IPS DF 6.9 (cell line): ENCODE measurements at regions not wholly inside any gene's neighbourhood (a gene's known extent, or its start where the extent isn't known, plus 50 kb on each side); places are given as distances from the start of the nearest gene placed in this dataset.

Source experiments
- DNase-seq: peaks from one replicate; pipeline ENCODE4 v3.0.0-alpha.2; 2013; ENCODE audit warnings: low read depth, low spot score
- H3K27ac ChIP-seq: one replicate; pipeline ENCODE4 v1.5.1; 2013; ENCODE audit warnings: low read length, control low read depth
- H3K27me3 ChIP-seq: 2 replicates; pipeline ENCODE4 v1.6.1; 2013; ENCODE audit warnings: mild to moderate bottlenecking, low read length; ENCODE audit not compliant: control insufficient read depth, insufficient read depth
- H3K36me3 ChIP-seq: 2 replicates; pipeline ENCODE4 v1.6.1; 2013; ENCODE audit warnings: low read length; ENCODE audit not compliant: control insufficient read depth, insufficient read depth
- H3K4me1 ChIP-seq: 2 replicates; pipeline ENCODE4 v1.6.1; 2013; ENCODE audit warnings: low read length; ENCODE audit not compliant: control insufficient read depth, insufficient read depth
- H3K4me3 ChIP-seq: 2 replicates; pipeline ENCODE4 v1.5.1; 2013; ENCODE audit warnings: mild to moderate bottlenecking, low read length
- H3K9me3 ChIP-seq: 2 replicates; pipeline ENCODE4 v1.6.1; 2013; ENCODE audit warnings: low read length, inconsistent platforms; ENCODE audit not compliant: control insufficient read depth, insufficient read depth
- WGBS: extraction: QIAGEN DNeasy Blood & Tissue Kit; methylation state at CpG from one replicate; pipeline ENCODE4 v1.1.7; 2013; ENCODE audit warnings: mixed read lengths, missing lambda C conversion rate; ENCODE audit not compliant: insufficient read length, insufficient coverage; 5-methylcytosine and 5-hydroxymethylcytosine counted together

GRCh38 chr12:78793491-78793890, 71.1 kb upstream of the SYT1 start:
- no CpG with 5 or more reads among the region's 2 CpGs for WGBS
- H3K4me3 ChIP-seq, result no peak overlapping the region
- no peaks in the 10 kb centered on the region for H3K36me3 ChIP-seq
- no peak overlapping the region for H3K27ac ChIP-seq
- DNase-seq, result no peak
- no peaks in the 10 kb centered on the region for H3K4me1 ChIP-seq
- no peaks in the 10 kb centered on the region for H3K9me3 ChIP-seq
- no peaks in the 10 kb centered on the region for H3K27me3 ChIP-seq

DNA sequence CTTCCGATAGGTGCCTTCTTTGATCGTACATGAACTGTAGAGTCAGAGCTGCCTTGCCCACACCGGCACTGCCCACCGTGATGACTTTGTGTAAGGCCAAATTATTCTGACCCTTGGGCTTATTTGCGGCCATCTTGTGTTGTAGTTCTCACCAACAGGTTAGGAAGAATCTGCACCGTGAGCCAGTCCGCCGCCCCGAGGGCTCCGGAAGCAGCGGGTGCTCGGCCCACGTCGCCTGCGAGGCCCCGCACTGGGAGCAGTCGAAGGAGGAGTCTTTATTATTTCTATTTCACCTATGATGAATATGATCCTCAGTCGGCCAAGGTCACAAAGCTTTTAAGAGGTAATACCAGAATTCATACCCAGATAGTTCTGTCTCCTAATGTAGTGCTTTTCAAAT, 70.6 kb upstream of the SYT1 start:
- H3K36me3 ChIP-seq, result no peaks in the 10 kb centered on the region
- H3K27ac ChIP-seq, result no peak overlapping the region
- DNase-seq, result no peak
- no peaks in the 10 kb centered on the region for H3K27me3 ChIP-seq
- H3K4me3 ChIP-seq, result no peak overlapping the region
- no peaks in the 10 kb centered on the region for H3K4me1 ChIP-seq
- no peaks in the 10 kb centered on the region for H3K9me3 ChIP-seq
- no CpG with 5 or more reads among the region's 18 CpGs for WGBS

GRCh38 chr12:78795934-78796445, 68.6 kb upstream of the SYT1 start:
- H3K36me3 ChIP-seq, result no peaks in the 10 kb centered on the region
- H3K27ac ChIP-seq, result no peak overlapping the region
- no peaks in the 10 kb centered on the region for H3K27me3 ChIP-seq
- DNase-seq, result no peak
- no peak overlapping the region for H3K4me3 ChIP-seq
- no peaks in the 10 kb centered on the region for H3K4me1 ChIP-seq
- H3K9me3 ChIP-seq, result no peaks in the 10 kb centered on the region

GRCh38 chr12:78797196-78797931, 67.2 kb upstream of the SYT1 start:
- no peak overlapping the region for H3K4me3 ChIP-seq
- no peak for DNase-seq
- H3K27me3 ChIP-seq, result no peaks in the 10 kb centered on the region
- no peak overlapping the region for H3K27ac ChIP-seq
- H3K4me1 ChIP-seq, result no peaks in the 10 kb centered on the region
- no CpG with 5 or more reads among the region's 2 CpGs for WGBS
- no peaks in the 10 kb centered on the region for H3K9me3 ChIP-seq
- no peaks in the 10 kb centered on the region for H3K36me3 ChIP-seq

GRCh38 chr12:78799649-78800048, 64.9 kb upstream of the SYT1 start:
- Histone ChIP-seq H3K27me3 (no peaks in the 10 kb centered on the region), H3K27ac (no peak overlapping the region), H3K4me1 (no peaks in the 10 kb centered on the region), H3K4me3 (no peak overlapping the region), H3K36me3 (no peaks in the 10 kb centered on the region), H3K9me3 (no peaks in the 10 kb centered on the region)
- no CpG with 5 or more reads among the region's 1 CpG for WGBS
- no peak for DNase-seq

GRCh38 chr12:78802593-78802992, 62.0 kb upstream of the SYT1 start:
- Histone ChIP-seq H3K4me3 (no peak overlapping the region), H3K9me3 (no peaks in the 10 kb centered on the region), H3K27ac (no peak overlapping the region), H3K27me3 (no peaks in the 10 kb centered on the region), H3K36me3 (no peaks in the 10 kb centered on the region), H3K4me1 (no peaks in the 10 kb centered on the region)
- DNase-seq, result no peak
- WGBS, result no CpG with 5 or more reads among the region's 3 CpGs

- DNase-seq, result no peak
- Histone ChIP-seq H3K9me3 (no peaks in the 10 kb centered on the region), H3K27me3 (no peaks in the 10 kb centered on the region), H3K36me3 (no peaks in the 10 kb centered on the region), H3K4me3 (no peak overlapping the region), H3K4me1 (no peaks in the 10 kb centered on the region), H3K27ac (no peak overlapping the region)
- no CpG with 5 or more reads among the region's 39 CpGs for WGBS
Observed at GRCh38 chr12:78804262-78804661, 60.3 kb upstream of the SYT1 start.
